HG03064 (cell line): ENCODE measurements at regions not wholly inside any gene's neighbourhood (a gene's known extent, or its start where the extent isn't known, plus 50 kb on each side); places are given as distances from the start of the nearest gene placed in this dataset.

ENCODE experiments used
- ATAC-seq: cut with Tn5 transposase; IDR thresholded peaks from one replicate; pipeline ENCODE4 v1.9.1; 2021; ENCODE audit warnings: low read depth; ENCODE audit not compliant: unreplicated experiment

- no peak for ATAC-seq
Measured at GRCh38 chr4:171759274-171759673, 53.9 kb upstream of the GALNTL6 start.

GRCh38 chr4:171751538-171751937 lies 61.7 kb upstream of the GALNTL6 start:
- ATAC-seq = no peak

- ATAC-seq = no peak
Measured at GRCh38 chr4:171746418-171746817, 66.8 kb upstream of the GALNTL6 start.

- no peak for ATAC-seq
Measured at GRCh38 chr4:171742436-171742835, 70.8 kb upstream of the GALNTL6 start.

- no peak for ATAC-seq
Measured at GRCh38 chr4:171727185-171727584, 86.0 kb upstream of the GALNTL6 start.

GRCh38 chr4:171721937-171722336 lies 91.3 kb upstream of the GALNTL6 start:
- ATAC-seq = no peak

- ATAC-seq = no peak
Measured at GRCh38 chr4:171719691-171720090, 93.5 kb upstream of the GALNTL6 start.

- ATAC-seq = no peak
Measured at GRCh38 chr4:171718665-171719064, 94.5 kb upstream of the GALNTL6 start.

- ATAC-seq = no peak
Measured at GRCh38 chr4:171718069-171718468, 95.1 kb upstream of the GALNTL6 start.

- ATAC-seq = no peak
Measured at GRCh38 chr4:171717231-171717741, 95.9 kb upstream of the GALNTL6 start.

GRCh38 chr4:171715973-171716372 lies 97.2 kb upstream of the GALNTL6 start:
- no peak for ATAC-seq

- ATAC-seq = no peak
Measured at GRCh38 chr4:171714791-171715454, 98.3 kb upstream of the GALNTL6 start.

- no peak for ATAC-seq
Measured at GRCh38 chr4:171710743-171711142, 102.5 kb upstream of the GALNTL6 start.

GRCh38 chr4:171676555-171677215 lies 136.5 kb upstream of the GALNTL6 start:
- ATAC-seq = peak; percentile 99

- no peak for ATAC-seq
Measured at GRCh38 chr4:171674781-171675180, 138.4 kb upstream of the GALNTL6 start.

- ATAC-seq = no peak
Measured at GRCh38 chr4:171668403-171668802, 144.8 kb upstream of the GALNTL6 start.

- ATAC-seq = no peak
Measured at GRCh38 chr4:171667906-171668305, 145.3 kb upstream of the GALNTL6 start.

GRCh38 chr4:171651071-171651470 lies 162.1 kb upstream of the GALNTL6 start:
- no peak for ATAC-seq

- no peak for ATAC-seq
Measured at GRCh38 chr4:171650543-171650942, 162.7 kb upstream of the GALNTL6 start.

GRCh38 chr4:171648926-171649325 lies 164.3 kb upstream of the GALNTL6 start:
- no peak for ATAC-seq

- no peak for ATAC-seq
Measured at GRCh38 chr4:171646984-171647383, 166.2 kb upstream of the GALNTL6 start.

GRCh38 chr4:171644430-171645057 lies 168.7 kb upstream of the GALNTL6 start:
- ATAC-seq = peak; percentile 84
